B cell (primary cell): ENCODE measurements at regions not wholly inside any gene's neighbourhood (a gene's known extent, or its start where the extent isn't known, plus 50 kb on each side); places are given as distances from the start of the nearest gene placed in this dataset.

Source experiments
- ATAC-seq: fragments of 200-7000 bp; cut with Tn5 transposase; one replicate; pipeline ENCODE4 v1.10.0; 2021; ENCODE audit warnings: low read depth, mild to moderate bottlenecking, moderate number of reproducible peaks, moderate library complexity
- CTCF ChIA-PET: fragments of 350-600 bp; sonication (Branson Sonifier 250); formaldehyde crosslinking; loops from one replicate; lab custom pipeline; 2021; ENCODE audit warnings: antibody characterized with exemption, inconsistent platforms; lab: Charles Lee
- POLR2A ChIA-PET: fragments of 350-600 bp; sonication (Branson Sonifier 250); formaldehyde crosslinking; loops from one replicate; lab custom pipeline; 2021; ENCODE audit warnings: antibody characterized with exemption; lab: Charles Lee
- DNase-seq: peaks from one replicate; pipeline ENCODE4 v3.0.0; 2013
- H2AFZ ChIP-seq: 2 replicates; pipeline ENCODE4 v1.6.1; 2012; ENCODE audit warnings: mild to moderate bottlenecking, low read depth, low read length; ENCODE audit not compliant: insufficient read depth, poor library complexity, severe bottlenecking
- H3K27ac ChIP-seq, 2 donors: 1 replicate in 1 of 2; 2 replicates in 1 of 2; pipeline ENCODE4 v1.5.1; 2012 to 2013; ENCODE audit warnings: low read length in 2 of 2, mild to moderate bottlenecking in 2 of 2, moderate library complexity in 1 of 2
- H3K27me3 ChIP-seq, 4 experiments: fragments of 200-600 bp in 1 of 4; sonication (generic) in 1 of 4; replicated peaks in 1 of 4; 1 replicate in 2 of 4; 2 replicates in 2 of 4; pipeline versions ENCODE4 v1.6.1 to v1.7.0; 2013 to 2016; ENCODE audit warnings: low read length in 3 of 4, mild to moderate bottlenecking in 2 of 4, mixed read lengths in 1 of 4, moderate library complexity in 1 of 4; ENCODE audit not compliant: insufficient read depth in 4 of 4, control insufficient read depth in 3 of 4; ENCODE audit errors: control extremely low read depth in 1 of 4
- H3K36me3 ChIP-seq, 2 experiments: replicated peaks in 1 of 2; 1 replicate in 1 of 2; 2 replicates in 1 of 2; pipeline versions ENCODE4 v1.6.1 to v1.7.1; 2013; ENCODE audit warnings: low read length in 1 of 2; ENCODE audit not compliant: insufficient read depth in 2 of 2, control insufficient read depth in 1 of 2; ENCODE audit errors: control extremely low read depth in 1 of 2, extremely low read depth in 1 of 2
- H3K4me1 ChIP-seq, 2 donors: fragments of 200-600 bp in 1 of 2; sonication (generic) in 1 of 2; 1 replicate in 1 of 2; 2 replicates in 1 of 2; pipeline versions ENCODE4 v1.5.1 to v1.6.1; 2013 to 2017; ENCODE audit warnings: low read length in 2 of 2; ENCODE audit not compliant: control insufficient read depth in 2 of 2, insufficient read depth in 2 of 2
- H3K4me2 ChIP-seq: replicated peaks from 2 replicates; pipeline ENCODE3; 2012; ENCODE audit warnings: mild to moderate bottlenecking, low read depth, low read length; ENCODE audit not compliant: poor library complexity, severe bottlenecking
- H3K4me3 ChIP-seq, 5 experiments: fragments of 200-600 bp in 1 of 5; sonication (generic) in 1 of 5; 1 replicate in 3 of 5; 2 replicates in 2 of 5; pipeline versions ENCODE4 v1.5.1 to v1.7.0; 2011 to 2016; ENCODE audit warnings: low read length in 4 of 5, mild to moderate bottlenecking in 4 of 5, low read depth in 2 of 5, control low read depth in 1 of 5, moderate library complexity in 1 of 5; ENCODE audit not compliant: insufficient read depth in 1 of 5; ENCODE audit errors: control extremely low read depth in 1 of 5, extremely low read depth in 1 of 5
- H3K79me2 ChIP-seq: fragments of 200-600 bp; sonication (generic); one replicate; pipeline ENCODE4 v1.6.0; 2016; ENCODE audit warnings: low read length; ENCODE audit not compliant: control insufficient read depth, insufficient read depth
- H3K9ac ChIP-seq: fragments of 200-600 bp; sonication (generic); 2 replicates; pipeline ENCODE4 v1.6.1; 2017; ENCODE audit warnings: mild to moderate bottlenecking, low read length, moderate library complexity
- H3K9me3 ChIP-seq, 3 donors: one replicate each; pipeline versions ENCODE4 v1.6.1 to v1.7.1; 2013; ENCODE audit warnings: low read length in 2 of 3; ENCODE audit not compliant: control insufficient read depth in 2 of 3, insufficient read depth in 1 of 3; ENCODE audit errors: control extremely low read depth in 1 of 3
- H4K20me1 ChIP-seq: 2 replicates; pipeline ENCODE4 v1.6.0; 2012; ENCODE audit warnings: mild to moderate bottlenecking, low read length; ENCODE audit not compliant: insufficient read depth, control insufficient read depth, poor library complexity, severe bottlenecking
- H3K27ac Mint-ChIP-seq: one replicate; pipeline ENCODE4 v1.8.0; 2021; ENCODE audit warnings: mixed read lengths
- H3K27me3 Mint-ChIP-seq: one replicate; pipeline ENCODE4 v1.8.0; 2021; ENCODE audit warnings: mixed read lengths
- H3K4me1 Mint-ChIP-seq: one replicate; pipeline ENCODE4 v1.8.0; 2021; ENCODE audit warnings: mixed read lengths
- H3K4me3 Mint-ChIP-seq: one replicate; pipeline ENCODE4 v1.8.0; 2021; ENCODE audit warnings: mixed read lengths
- H3K9me3 Mint-ChIP-seq: one replicate; pipeline ENCODE4 v1.8.0; 2022; ENCODE audit warnings: mixed read lengths; ENCODE audit not compliant: insufficient read depth
- CTCF ChIP-seq: fragments of 200-600 bp; IDR thresholded peaks from one replicate; pipeline ENCODE4 v1.8.0; 2022; ENCODE audit warnings: antibody characterized with exemption, mild to moderate bottlenecking
- EZH2 ChIP-seq: IDR thresholded peaks from 2 replicates; pipeline ENCODE4 v1.6.1; 2012; ENCODE audit warnings: borderline replicate concordance, low read depth, mild to moderate bottlenecking, moderate library complexity, low read length; ENCODE audit not compliant: insufficient read depth, poor library complexity, severe bottlenecking
- WGBS: methylation state at CpG from one replicate; pipeline ENCODE4 v1.1.5; 2013; ENCODE audit warnings: missing lambda C conversion rate; ENCODE audit not compliant: insufficient coverage; 5-methylcytosine and 5-hydroxymethylcytosine counted together
- intact Hi-C: fragments of 100-400 bp; cut with micrococcal nuclease; formaldehyde crosslinking; loops from one replicate; pipeline ENCODE4 v1.10.0; 2022

- WGBS, result 83% methylated on average over 5 of the region's 6 CpGs
- Histone ChIP-seq H3K79me2 (no peaks in the 10 kb centered on the region), H3K4me2 (no peak overlapping the region), H3K9ac (no peak overlapping the region), H3K27ac (no peak overlapping the region), H2AFZ (no peak overlapping the region), H3K4me1 (no peaks in the 10 kb centered on the region), H4K20me1 (no peaks in the 10 kb centered on the region), H3K4me3 (no peak overlapping the region), H3K27me3 (no peaks in the 10 kb centered on the region), H3K9me3 (peaks cover 0 to 15% (median 3%) of the 10 kb centered on the region in 3 donors), H3K36me3 (no peaks in the 10 kb centered on the region)
- Mint-ChIP-seq H3K4me3 (no peak overlapping the region), H3K9me3 (peaks cover 10% of the 10 kb centered on the region), H3K4me1 (no peaks in the 10 kb centered on the region), H3K27me3 (no peaks in the 10 kb centered on the region), H3K27ac (no peak overlapping the region)
- DNase-seq (no peak), ATAC-seq (no peak)
- intact Hi-C loops, result no loop called here
- POLR2A ChIA-PET, result no interaction called here
- CTCF ChIA-PET, result no interaction called here
- no peak for TF ChIP-seq EZH2
Observed at GRCh38 chr14:98756749-98757148, 515.2 kb downstream of the BCL11B start.

- peaks cover 1 to 15% (median 3%) of the 10 kb centered on the region in 3 donors for H3K9me3 ChIP-seq
- ChIA-PET POLR2A (no interaction called here), CTCF (no interaction called here)
- no peaks in the 10 kb centered on the region for H3K79me2 ChIP-seq
- no peak for ATAC-seq
- Mint-ChIP-seq H3K4me1 (no peaks in the 10 kb centered on the region), H3K27me3 (no peaks in the 10 kb centered on the region), H3K4me3 (no peak overlapping the region), H3K9me3 (peaks cover 8% of the 10 kb centered on the region), H3K27ac (no peak overlapping the region)
- no peak overlapping the region for H3K27ac ChIP-seq
- H3K36me3 ChIP-seq, result no peaks in the 10 kb centered on the region
- no peaks in the 10 kb centered on the region for H3K27me3 ChIP-seq
- H3K9ac ChIP-seq, result no peak overlapping the region
- H3K4me2 ChIP-seq, result no peak overlapping the region
- WGBS, result no CpG with 5 or more reads among the region's 1 CpG
- no peak for DNase-seq
- H4K20me1 ChIP-seq, result no peaks in the 10 kb centered on the region
- no peak overlapping the region for H2AFZ ChIP-seq
- intact Hi-C loops, result no loop called here
- no peak overlapping the region for H3K4me3 ChIP-seq
- TF ChIP-seq CTCF, result no peak
- no peak for TF ChIP-seq EZH2
- H3K4me1 ChIP-seq, result no peaks in the 10 kb centered on the region
Observed at GRCh38 chr14:98758440-98758839, 513.6 kb downstream of the BCL11B start.
